Choroid plexus epithelial cell (primary cell): ENCODE measurements at regions not wholly inside any gene's neighbourhood (a gene's known extent, or its start where the extent isn't known, plus 50 kb on each side); places are given as distances from the start of the nearest gene placed in this dataset.
"Not testable (repeated sequence)": the region's sequence is repeated elsewhere in the genome, so short reads cannot be mapped to it uniquely, and the experiment has no call there.

ENCODE experiments used
- DNase-seq: peaks from one replicate; pipeline ENCODE4 v3.0.0-alpha.2; 2010; ENCODE audit warnings: low read depth
- H3K4me3 ChIP-seq: 2 replicates; pipeline ENCODE4 v1.5.1; 2011; ENCODE audit warnings: low read depth, mild to moderate bottlenecking, control low read depth, low read length, moderate library complexity
- TF ChIP-seq, protein P1 (sequence below): conservative IDR thresholded peaks from 2 replicates; pipeline ENCODE4 v1.5.1; 2011; ENCODE audit warnings: low read depth, mild to moderate bottlenecking, control low read depth, inconsistent platforms, low read length, moderate library complexity

DNA sequence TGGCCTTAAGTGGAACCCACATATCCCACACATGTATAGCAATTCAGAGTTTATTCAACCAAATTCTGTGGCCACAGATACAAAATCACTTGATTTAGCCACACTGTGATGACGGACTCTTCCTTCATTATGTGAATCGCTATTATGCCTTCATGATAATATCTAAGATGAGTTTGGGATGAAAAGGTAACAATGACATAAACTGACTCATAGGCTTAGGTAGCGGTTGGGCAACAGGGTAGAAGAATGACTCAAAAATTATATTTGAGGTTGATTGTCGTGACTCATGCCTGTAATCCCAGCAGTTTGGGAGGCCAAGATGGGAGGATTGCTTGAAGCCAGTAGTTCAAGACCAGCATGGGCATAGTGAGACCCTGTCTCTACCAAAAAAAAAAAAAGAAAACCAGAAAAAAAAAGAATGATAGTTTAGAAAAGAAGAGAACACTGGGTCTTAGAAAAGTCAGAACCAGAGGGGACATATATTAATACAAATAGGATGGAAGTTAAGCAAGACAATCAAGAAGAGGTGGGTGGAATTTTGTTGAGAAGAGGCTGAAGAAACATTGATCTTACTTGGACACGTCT lies 70.4 kb upstream of the USP9X start:
- no peak overlapping the region for H3K4me3 ChIP-seq
- TF ChIP-seq, protein P1, sequence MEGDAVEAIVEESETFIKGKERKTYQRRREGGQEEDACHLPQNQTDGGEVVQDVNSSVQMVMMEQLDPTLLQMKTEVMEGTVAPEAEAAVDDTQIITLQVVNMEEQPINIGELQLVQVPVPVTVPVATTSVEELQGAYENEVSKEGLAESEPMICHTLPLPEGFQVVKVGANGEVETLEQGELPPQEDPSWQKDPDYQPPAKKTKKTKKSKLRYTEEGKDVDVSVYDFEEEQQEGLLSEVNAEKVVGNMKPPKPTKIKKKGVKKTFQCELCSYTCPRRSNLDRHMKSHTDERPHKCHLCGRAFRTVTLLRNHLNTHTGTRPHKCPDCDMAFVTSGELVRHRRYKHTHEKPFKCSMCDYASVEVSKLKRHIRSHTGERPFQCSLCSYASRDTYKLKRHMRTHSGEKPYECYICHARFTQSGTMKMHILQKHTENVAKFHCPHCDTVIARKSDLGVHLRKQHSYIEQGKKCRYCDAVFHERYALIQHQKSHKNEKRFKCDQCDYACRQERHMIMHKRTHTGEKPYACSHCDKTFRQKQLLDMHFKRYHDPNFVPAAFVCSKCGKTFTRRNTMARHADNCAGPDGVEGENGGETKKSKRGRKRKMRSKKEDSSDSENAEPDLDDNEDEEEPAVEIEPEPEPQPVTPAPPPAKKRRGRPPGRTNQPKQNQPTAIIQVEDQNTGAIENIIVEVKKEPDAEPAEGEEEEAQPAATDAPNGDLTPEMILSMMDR, result no peak
- DNase-seq, result no peak

DNA sequence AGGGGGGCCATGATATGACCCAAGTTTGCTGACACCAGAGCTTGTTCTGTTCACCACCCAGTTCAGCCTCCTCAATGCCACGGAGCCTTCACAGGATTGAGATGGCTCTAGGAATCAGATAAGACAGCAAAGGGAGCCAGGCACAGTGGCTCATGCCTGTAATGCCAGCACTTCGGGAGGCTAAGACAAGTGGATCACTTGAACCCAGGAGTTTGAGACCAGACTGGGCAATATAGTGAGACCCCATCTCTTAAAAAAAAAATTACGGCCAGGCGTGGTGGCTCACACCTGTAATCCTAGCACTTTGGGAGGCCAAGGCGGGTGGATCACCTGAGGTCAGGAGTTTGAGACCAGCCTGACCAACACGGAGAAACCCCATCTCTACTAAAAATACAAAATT lies 67.5 kb upstream of the USP9X start:
- DNase-seq, result not testable (repeated sequence)

DNA sequence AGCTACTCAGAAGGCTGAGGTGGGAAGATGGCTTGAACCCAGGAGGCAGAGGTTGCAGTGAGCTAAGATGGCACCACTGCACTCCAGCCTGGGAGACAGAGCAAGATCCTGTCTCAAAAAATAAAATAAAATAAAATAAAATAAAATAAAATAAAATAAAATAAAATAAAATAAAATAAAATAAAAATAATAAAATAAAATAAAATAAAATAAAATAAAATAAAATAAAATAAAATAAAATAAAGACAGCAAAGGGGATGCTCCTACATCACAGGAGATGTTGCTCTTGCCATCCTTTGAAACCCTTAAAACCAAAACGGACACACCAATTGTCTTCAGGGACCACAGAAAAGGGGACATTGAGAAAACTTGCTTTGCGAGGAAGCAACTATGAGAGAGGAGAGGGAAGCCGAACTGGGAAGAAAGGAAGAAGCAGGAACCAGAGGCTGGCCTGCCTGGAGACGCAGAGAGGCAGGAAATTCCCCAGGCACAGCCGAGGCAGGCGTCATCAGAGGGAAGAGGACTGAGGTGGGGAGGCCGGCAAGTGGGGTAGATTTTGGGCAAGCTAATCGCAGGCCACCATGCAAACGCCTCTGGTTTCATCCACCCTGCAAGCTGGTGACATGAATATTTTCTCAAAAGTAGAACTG lies 66.7 kb upstream of the USP9X start:
- not testable (repeated sequence) for H3K4me3 ChIP-seq, DNase-seq

More for the DNA sequence above, 67.5 kb upstream of the USP9X start:
- not testable (repeated sequence) for H3K4me3 ChIP-seq

DNA sequence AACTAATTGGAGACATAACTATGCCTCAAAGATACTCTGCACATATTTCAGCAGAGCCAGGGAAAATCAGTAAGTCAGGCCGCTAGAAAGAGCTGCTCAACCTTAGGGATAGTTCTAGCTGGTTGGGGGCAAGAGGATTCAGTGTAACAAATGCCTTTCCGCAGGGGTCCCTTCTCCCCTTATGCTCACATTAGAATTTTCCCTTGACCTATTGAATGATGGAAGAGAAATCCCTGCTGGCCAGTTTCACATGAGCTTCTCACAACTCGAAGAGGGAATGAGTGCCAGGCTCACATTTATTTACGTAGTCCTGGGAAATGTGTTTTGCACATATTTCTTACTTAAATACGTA lies 66.2 kb upstream of the USP9X start:
- TF ChIP-seq, protein P1, result no peak
- H3K4me3 ChIP-seq, result no peak overlapping the region
- DNase-seq, result no peak

DNA sequence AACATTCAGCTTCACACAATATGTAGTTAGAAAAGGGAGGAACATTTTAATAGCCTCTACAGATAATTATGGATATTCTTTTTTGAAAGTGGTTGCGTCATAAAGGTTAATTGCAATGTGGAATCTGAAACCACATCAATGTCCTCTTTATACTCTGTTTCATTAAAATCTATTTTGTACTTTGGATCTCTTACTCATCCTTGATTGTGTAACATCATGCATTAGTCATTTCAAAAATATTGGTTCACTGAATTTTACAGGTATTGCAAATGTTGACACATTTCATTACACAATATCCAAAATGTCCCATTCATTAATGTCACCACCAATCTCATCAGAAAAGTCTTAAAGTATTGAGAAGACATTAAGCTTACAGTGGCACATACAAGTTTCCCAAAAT lies 62.7 kb upstream of the USP9X start:
- no peak overlapping the region for H3K4me3 ChIP-seq
- DNase-seq, result peak; percentile 48
- TF ChIP-seq, protein P1, result no peak

DNA sequence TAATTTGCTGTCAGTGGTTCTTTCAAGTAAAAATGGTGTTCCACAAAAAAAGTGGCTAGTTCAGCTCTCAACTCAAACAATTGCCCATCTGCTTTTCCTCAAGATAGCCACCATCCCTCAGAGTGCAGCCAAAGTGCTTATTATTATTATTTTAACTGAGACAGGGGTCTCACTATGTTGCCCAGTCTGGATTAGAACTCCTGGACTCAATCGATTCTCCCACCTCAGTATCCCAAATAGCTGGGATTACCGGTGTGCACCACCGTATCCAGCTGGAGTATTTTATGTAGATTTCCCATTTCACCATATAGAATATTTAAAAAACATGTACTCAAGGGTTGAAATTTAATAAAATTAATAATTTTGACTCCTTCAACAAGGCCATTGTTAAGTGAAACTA lies 62.1 kb upstream of the USP9X start:
- H3K4me3 ChIP-seq, result no peak overlapping the region
- TF ChIP-seq, protein P1, result no peak
- DNase-seq, result no peak

DNA sequence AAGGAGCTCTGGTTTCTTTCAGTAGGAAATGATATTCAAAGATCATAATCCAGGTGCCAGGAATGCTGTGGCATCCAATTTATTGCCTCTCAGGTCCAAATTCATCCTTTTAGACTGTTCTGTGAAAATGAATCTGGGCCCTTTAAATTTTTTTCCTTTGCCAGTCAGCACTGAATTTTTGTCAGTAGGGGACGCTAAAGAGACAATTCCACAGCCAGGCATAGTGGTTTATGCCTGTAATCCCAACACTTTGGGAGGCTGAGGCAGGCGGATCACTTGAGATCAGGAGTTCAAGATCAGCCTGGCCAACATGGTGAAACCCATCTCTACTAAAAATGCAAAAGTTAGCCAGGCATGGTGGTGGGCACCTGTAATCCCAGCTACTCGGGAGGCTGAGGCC lies 60.9 kb upstream of the USP9X start:
- H3K4me3 ChIP-seq, DNase-seq: not testable (repeated sequence)
- TF ChIP-seq, protein P1, result peak; percentile 8

DNA sequence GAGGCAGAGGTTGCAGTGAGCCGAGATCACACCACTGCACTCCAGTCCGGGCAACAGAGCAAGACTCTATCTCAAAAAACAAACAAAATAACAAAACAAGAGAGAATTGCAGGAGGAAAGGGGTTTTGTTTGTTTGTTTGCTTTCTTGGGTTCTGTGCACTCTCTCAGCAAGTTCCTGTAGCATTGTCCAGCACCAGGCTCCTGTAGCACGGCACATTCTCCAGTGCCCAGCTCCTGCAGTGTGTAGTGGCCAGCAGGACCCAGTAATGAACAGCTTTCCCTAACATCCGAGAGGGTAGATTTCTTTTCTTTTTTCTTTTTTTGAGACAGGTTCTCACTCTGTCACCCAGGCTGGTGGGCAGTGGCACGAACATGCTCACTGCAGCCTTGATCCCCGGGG lies 60.5 kb upstream of the USP9X start:
- TF ChIP-seq, protein P1, result no peak
- H3K4me3 ChIP-seq, result no peak overlapping the region
- no peak for DNase-seq
